ENCODE measurements at regions not wholly inside any gene's neighbourhood (a gene's known extent, or its start where the extent isn't known, plus 50 kb on each side); places are given as distances from the start of the nearest gene placed in this dataset.
A peak's percentile ranks its signal among the peaks of the same experiment; 100 is the strongest.

- TF ChIP-seq ZGPAT (CRISPR knock-in tag; IDR thresholded peaks at IDR 0.05) (0 out of 2 replicates have a peak, but pooled peaks have one; percentile 8), DMTF1 (CRISPR knock-in tag; IDR thresholded peaks at IDR 0.05) (no peak), E2F5 (CRISPR knock-in tag; conservative IDR thresholded peaks at IDR 0.05) (no peak), ZNF543 (CRISPR knock-in tag; IDR thresholded peaks at IDR 0.05) (peak; percentile 33; the same call in 1 of the 2 replicates), AHR (CRISPR knock-in tag; IDR thresholded peaks at IDR 0.05) (0 out of 2 replicates have a peak, but pooled peaks have one; percentile 48), ZMAT5 (CRISPR knock-in tag; IDR thresholded peaks at IDR 0.05; ENCODE audit: borderline replicate concordance, low read depth) (no peak), NCOA2 (CRISPR knock-in tag; IDR thresholded peaks at IDR 0.05) (peak; percentile 9; the same call in 1 of the 2 replicates)
These were observed 100.3 kb upstream of the SVIL start (continued) for GRCh38 chr10:29734962-29735627.
